ENCODE measurements at regions not wholly inside any gene's neighbourhood (a gene's known extent, or its start where the extent isn't known, plus 50 kb on each side); places are given as distances from the start of the nearest gene placed in this dataset.
A peak's percentile ranks its signal among the peaks of the same experiment; 100 is the strongest.
"Not testable (repeated sequence)": the region's sequence is repeated elsewhere in the genome, so short reads cannot be mapped to it uniquely, and the experiment has no call there.

- no peak for DNase-seq (ENCODE audit: low read depth)
- TF ChIP-seq CTCF (IDR thresholded peaks at IDR 0.05; ENCODE audit: low read depth, low read length): no peak
- TF ChIP-seq POLR2A (IDR thresholded peaks at IDR 0.05; ENCODE audit: extremely low read depth, insufficient read length): no peak
- no peak for TF ChIP-seq MAX (IDR thresholded peaks at IDR 0.05; ENCODE audit: low read depth, low read length)
- TF ChIP-seq MYC (IDR thresholded peaks at IDR 0.05; ENCODE audit: low read depth, low read length): no peak
- no peak overlapping the region for H3K4me3 ChIP-seq (ENCODE audit: low read depth, low read length)
Measured at GRCh38 chr5:88034520-88034919, 234.1 kb downstream of the TMEM161B start.

- no peak overlapping the region for H3K4me3 ChIP-seq (ENCODE audit: low read depth, low read length)
- no peak for DNase-seq (ENCODE audit: low read depth)
- no peak for TF ChIP-seq POLR2A (IDR thresholded peaks at IDR 0.05; ENCODE audit: extremely low read depth, insufficient read length)
- no peak for TF ChIP-seq MYC (IDR thresholded peaks at IDR 0.05; ENCODE audit: low read depth, low read length)
- no peak for TF ChIP-seq MAX (IDR thresholded peaks at IDR 0.05; ENCODE audit: low read depth, low read length)
- no peak for TF ChIP-seq CTCF (IDR thresholded peaks at IDR 0.05; ENCODE audit: low read depth, low read length)
Measured at GRCh38 chr5:88033191-88033590, 235.5 kb downstream of the TMEM161B start.

GRCh38 chr5:88029011-88029410 lies 239.6 kb downstream of the TMEM161B start:
- no peak for DNase-seq (ENCODE audit: low read depth)
- no peak for TF ChIP-seq POLR2A (IDR thresholded peaks at IDR 0.05; ENCODE audit: extremely low read depth, insufficient read length)
- no peak for TF ChIP-seq MYC (IDR thresholded peaks at IDR 0.05; ENCODE audit: low read depth, low read length)
- no peak for TF ChIP-seq CTCF (IDR thresholded peaks at IDR 0.05; ENCODE audit: low read depth, low read length)
- no peak for TF ChIP-seq MAX (IDR thresholded peaks at IDR 0.05; ENCODE audit: low read depth, low read length)
- no peak overlapping the region for H3K4me3 ChIP-seq (ENCODE audit: low read depth, low read length)

- TF ChIP-seq MYC (IDR thresholded peaks at IDR 0.05; ENCODE audit: low read depth, low read length) (no peak), CTCF (IDR thresholded peaks at IDR 0.05; ENCODE audit: low read depth, low read length) (no peak), MAX (IDR thresholded peaks at IDR 0.05; ENCODE audit: low read depth, low read length) (no peak), POLR2A (IDR thresholded peaks at IDR 0.05; ENCODE audit: extremely low read depth, insufficient read length) (no peak)
- DNase-seq (ENCODE audit: low read depth): peak; percentile 1
- no peak overlapping the region for H3K4me3 ChIP-seq (ENCODE audit: low read depth, low read length)
Measured at GRCh38 chr5:88021141-88021540, 247.5 kb downstream of the TMEM161B start.

GRCh38 chr5:88014984-88015383 lies 253.7 kb downstream of the TMEM161B start:
- not testable (repeated sequence) for H3K4me3 ChIP-seq (ENCODE audit: low read depth, low read length)

GRCh38 chr5:88000877-88001276 lies 267.8 kb downstream of the TMEM161B start:
- no peak for DNase-seq (ENCODE audit: low read depth)
- TF ChIP-seq POLR2A (IDR thresholded peaks at IDR 0.05; ENCODE audit: extremely low read depth, insufficient read length) (no peak), CTCF (IDR thresholded peaks at IDR 0.05; ENCODE audit: low read depth, low read length) (no peak), MYC (IDR thresholded peaks at IDR 0.05; ENCODE audit: low read depth, low read length) (no peak), MAX (IDR thresholded peaks at IDR 0.05; ENCODE audit: low read depth, low read length) (no peak)
- no peak overlapping the region for H3K4me3 ChIP-seq (ENCODE audit: low read depth, low read length)

More at GRCh38 chr5:88014984-88015383, 253.7 kb downstream of the TMEM161B start:
- not testable (repeated sequence) for DNase-seq (ENCODE audit: low read depth)
